AG04449 (cell line): ENCODE measurements at regions not wholly inside any gene's neighbourhood (a gene's known extent, or its start where the extent isn't known, plus 50 kb on each side); places are given as distances from the start of the nearest gene placed in this dataset.

Experiments used
- CTCF ChIA-PET: fragments of 350-600 bp; formaldehyde crosslinking; extraction: SDS; loops from one replicate; lab custom pipeline; 2021; ENCODE audit warnings: antibody characterized with exemption; lab: Yijun Ruan, JAX
- POLR2A ChIA-PET: fragments of 400-600, 350-600 bp; formaldehyde crosslinking; extraction: SDS; loops from one replicate; lab custom pipeline; 2020; ENCODE audit warnings: antibody characterized with exemption, inconsistent platforms; lab: Yijun Ruan, JAX
- DNase-seq: peaks from one replicate; pipeline ENCODE4 v3.0.0-alpha.2; 2010; ENCODE audit warnings: low read depth, low spot score
- H3K4me3 ChIP-seq: 2 replicates; pipeline ENCODE4 v1.5.1; 2011; ENCODE audit warnings: low read depth, mild to moderate bottlenecking, control low read depth, low read length
- TF ChIP-seq, protein P1 (sequence below): IDR thresholded peaks from one replicate; pipeline ENCODE4 v1.5.1; 2011; ENCODE audit warnings: mild to moderate bottlenecking, moderate library complexity, low read length, control low read depth, inconsistent platforms; ENCODE audit not compliant: insufficient read depth; ENCODE audit errors: missing control alignments

DNA sequence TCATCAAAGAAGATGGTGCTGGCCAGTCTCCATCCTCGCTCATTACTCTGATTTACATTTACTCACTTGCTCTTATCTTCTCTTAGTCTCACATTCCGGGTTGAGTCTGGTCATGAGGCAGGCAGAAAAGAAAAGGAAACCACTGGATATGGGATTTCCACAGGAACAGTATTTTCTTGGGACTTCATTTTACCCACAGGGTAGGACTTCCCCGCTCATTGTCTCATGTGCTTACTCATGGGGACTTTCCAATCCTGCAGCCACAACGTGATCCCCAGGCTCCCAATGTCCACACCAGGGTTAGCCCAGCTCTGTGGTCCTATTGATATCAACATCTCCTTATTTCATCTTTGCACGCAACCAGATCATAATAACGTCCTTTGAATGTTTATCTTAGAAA lies 373.8 kb downstream of the TMEM182 start:
- ChIA-PET POLR2A (no interaction called here), CTCF (no interaction called here)
- TF ChIP-seq, protein P1, sequence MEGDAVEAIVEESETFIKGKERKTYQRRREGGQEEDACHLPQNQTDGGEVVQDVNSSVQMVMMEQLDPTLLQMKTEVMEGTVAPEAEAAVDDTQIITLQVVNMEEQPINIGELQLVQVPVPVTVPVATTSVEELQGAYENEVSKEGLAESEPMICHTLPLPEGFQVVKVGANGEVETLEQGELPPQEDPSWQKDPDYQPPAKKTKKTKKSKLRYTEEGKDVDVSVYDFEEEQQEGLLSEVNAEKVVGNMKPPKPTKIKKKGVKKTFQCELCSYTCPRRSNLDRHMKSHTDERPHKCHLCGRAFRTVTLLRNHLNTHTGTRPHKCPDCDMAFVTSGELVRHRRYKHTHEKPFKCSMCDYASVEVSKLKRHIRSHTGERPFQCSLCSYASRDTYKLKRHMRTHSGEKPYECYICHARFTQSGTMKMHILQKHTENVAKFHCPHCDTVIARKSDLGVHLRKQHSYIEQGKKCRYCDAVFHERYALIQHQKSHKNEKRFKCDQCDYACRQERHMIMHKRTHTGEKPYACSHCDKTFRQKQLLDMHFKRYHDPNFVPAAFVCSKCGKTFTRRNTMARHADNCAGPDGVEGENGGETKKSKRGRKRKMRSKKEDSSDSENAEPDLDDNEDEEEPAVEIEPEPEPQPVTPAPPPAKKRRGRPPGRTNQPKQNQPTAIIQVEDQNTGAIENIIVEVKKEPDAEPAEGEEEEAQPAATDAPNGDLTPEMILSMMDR, result no peak
- H3K4me3 ChIP-seq, result no peak overlapping the region
- DNase-seq, result no peak

DNA sequence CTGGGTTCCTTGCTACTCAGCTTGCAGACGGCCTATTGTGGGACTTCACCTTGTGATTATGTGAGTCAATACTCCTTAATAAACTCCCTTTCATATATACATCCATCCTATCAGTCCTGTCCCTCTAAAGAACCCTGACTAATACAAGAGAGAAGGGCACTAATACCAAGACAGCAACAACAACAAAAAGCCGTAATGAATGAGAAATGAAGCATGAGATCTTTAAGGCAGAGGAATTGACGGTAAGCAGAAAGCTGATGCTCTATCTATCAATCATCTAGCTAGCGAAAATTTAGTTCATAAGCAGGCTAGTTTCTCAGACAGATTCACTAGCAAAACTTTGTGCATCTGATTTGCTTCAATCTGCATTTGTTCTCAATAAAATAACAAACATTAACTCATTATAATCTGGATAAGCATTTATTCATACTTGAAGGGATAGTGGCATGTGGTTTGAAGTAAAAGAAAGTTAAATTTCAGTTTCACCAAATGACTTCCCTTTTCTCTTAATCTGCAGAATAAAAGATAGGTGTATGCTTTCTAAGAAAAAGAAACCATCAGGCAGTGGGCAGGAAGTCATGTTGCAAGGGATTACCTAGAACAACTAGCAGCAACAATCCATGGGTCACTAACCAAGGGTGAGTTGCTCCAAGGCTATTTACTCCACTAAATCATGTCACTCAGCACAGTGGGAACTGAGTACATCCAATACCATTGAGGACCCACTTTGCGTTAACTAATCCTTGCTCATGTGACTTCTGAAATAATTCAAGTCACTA lies 376.5 kb downstream of the TMEM182 start:
- TF ChIP-seq, protein P1, result no peak
- no peak for DNase-seq
- no peak overlapping the region for H3K4me3 ChIP-seq
- CTCF ChIA-PET, result no interaction called here
- POLR2A ChIA-PET, result no interaction called here

DNA sequence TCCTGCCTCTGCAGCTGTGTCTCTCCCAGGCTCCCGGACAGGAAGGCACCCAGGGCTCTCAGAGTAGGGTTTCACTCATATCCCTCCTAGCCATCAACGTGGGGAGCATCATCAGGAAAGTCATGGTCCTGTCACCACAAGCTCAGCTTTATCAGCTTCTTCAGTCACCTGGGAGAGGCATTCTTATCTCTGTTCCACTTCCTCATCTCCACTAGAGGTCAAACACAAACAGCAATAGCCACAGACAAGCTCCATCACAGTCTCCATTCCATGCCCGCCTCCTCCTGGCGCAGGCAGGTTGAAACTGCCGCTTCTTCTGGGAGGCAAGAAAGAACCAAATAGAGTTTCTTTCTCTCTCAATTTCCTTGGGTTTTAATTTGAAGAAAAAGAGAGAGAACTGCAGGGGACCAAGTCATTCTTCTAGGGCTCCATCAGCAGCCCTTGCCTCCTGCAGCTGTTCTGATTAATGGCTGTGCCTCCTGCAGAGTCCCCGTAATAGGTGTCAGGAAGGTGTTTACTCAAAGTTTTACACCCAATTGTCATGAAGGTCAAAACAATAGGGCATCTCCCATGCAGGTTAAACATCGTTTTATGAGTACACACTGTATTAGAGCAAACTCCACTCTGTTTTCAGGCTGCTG lies 377.9 kb downstream of the TMEM182 start:
- ChIA-PET POLR2A (no interaction called here), CTCF (no interaction called here)
- TF ChIP-seq, protein P1, result no peak
- no peak overlapping the region for H3K4me3 ChIP-seq
- no peak for DNase-seq

DNA sequence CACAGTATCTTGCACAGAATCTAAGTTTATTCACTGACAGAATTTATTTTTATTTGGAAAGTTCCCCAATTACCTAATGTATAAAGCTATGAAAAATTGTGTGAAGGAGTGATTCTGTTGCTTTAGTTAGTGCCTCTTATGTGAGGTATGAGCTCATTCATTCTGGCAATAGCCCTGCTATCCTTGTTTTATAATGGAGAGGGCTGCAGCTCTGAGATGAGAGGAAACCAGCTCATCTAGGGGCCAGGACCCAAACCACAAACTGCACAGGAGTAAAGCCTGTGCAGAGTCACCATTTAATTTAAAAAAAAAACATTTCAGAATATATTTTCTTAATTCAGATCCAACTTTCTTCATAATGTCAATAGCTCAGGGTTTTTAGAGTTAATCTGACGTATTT lies 383.0 kb downstream of the TMEM182 start:
- POLR2A ChIA-PET, result no interaction called here
- no peak overlapping the region for H3K4me3 ChIP-seq
- CTCF ChIA-PET, result no interaction called here
- TF ChIP-seq, protein P1, result no peak
- no peak for DNase-seq

DNA sequence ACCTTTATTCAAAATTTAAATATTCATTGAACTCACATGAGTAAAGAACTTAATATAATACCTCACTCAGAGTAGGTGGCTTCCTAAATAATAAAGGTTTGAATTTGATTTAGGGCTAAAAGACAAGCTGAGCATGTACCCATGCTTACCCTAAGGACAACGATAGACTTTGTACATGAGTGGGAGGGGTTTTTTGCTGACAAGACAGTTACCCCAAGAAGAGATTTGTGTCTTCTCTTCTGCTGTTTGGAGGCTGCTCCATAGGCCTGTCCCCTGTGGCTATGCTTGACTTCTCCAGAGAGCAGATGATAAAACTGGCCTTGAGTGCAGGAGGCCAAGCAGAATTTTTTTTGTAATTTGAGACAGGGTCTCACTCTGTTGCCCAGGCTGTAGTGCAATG lies 383.9 kb downstream of the TMEM182 start:
- TF ChIP-seq, protein P1, result no peak
- ChIA-PET CTCF (no interaction called here), POLR2A (no interaction called here)
- DNase-seq, result no peak
- no peak overlapping the region for H3K4me3 ChIP-seq

DNA sequence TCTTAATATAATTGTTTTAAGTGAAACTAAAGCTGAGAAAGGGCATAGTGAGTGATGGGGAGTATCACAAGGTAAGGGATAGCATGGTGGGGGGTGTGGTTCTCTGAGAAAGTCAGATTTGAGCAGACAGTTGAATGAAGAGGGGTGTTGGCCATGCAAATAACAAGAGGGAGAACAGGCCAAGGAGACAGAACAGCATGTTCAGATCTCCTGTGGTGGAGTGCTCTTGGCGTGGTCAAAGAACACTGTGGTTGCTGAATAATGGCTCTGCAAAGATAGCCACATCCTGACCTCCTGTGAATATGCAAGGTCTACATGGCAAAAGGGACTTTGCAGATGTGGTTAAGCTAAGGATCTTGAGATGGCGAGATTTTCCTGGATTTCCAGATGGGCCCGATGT lies 389.2 kb downstream of the TMEM182 start:
- TF ChIP-seq, protein P1, result no peak
- H3K4me3 ChIP-seq, result no peak overlapping the region
- DNase-seq, result no peak
- CTCF ChIA-PET, result no interaction called here
- POLR2A ChIA-PET, result no interaction called here
